Activated naive CD4-positive, alpha-beta T cell treated with anti-CD3 and anti-CD28 coated beads, Interleukin-2, amount 10 ng/mL, durations not matched to agents 7 days and 5 days (primary cell): ENCODE measurements at regions not wholly inside any gene's neighbourhood (a gene's known extent, or its start where the extent isn't known, plus 50 kb on each side); places are given as distances from the start of the nearest gene placed in this dataset.
"Not testable (repeated sequence)": the region's sequence is repeated elsewhere in the genome, so short reads cannot be mapped to it uniquely, and the experiment has no call there.

Experiments
- CTCF ChIA-PET: fragments of 350-600 bp; sonication (Branson Sonifier 250); formaldehyde crosslinking; loops from one replicate; lab custom pipeline; 2021; ENCODE audit warnings: antibody characterized with exemption; lab: Charles Lee
- DNase-seq: peaks from one replicate; pipeline ENCODE4 v3.0.0-alpha.2; 2020
- H3K27ac Mint-ChIP-seq: one replicate; pipeline ENCODE4 v1.8.0; 2021; ENCODE audit warnings: mild to moderate bottlenecking, moderate library complexity, mixed read lengths
- H3K27me3 Mint-ChIP-seq: one replicate; pipeline ENCODE4 v1.8.0; 2021; ENCODE audit warnings: mild to moderate bottlenecking, mixed read lengths
- H3K36me3 Mint-ChIP-seq: one replicate; pipeline ENCODE4 v1.8.0; 2021; ENCODE audit warnings: mixed read lengths
- H3K4me1 Mint-ChIP-seq: one replicate; pipeline ENCODE4 v1.8.0; 2021; ENCODE audit warnings: mixed read lengths
- H3K4me3 Mint-ChIP-seq: one replicate; pipeline ENCODE4 v1.8.0; 2021; ENCODE audit warnings: mild to moderate bottlenecking, moderate library complexity, mixed read lengths
- H3K9me3 Mint-ChIP-seq: one replicate; pipeline ENCODE4 v1.8.0; 2021; ENCODE audit warnings: mixed read lengths

- Mint-ChIP-seq H3K27me3 (no peaks in the 10 kb centered on the region), H3K27ac (no peak overlapping the region)
- CTCF ChIA-PET, result no interaction called here
Observed at GRCh38 chr21:27034796-27035195, 67.9 kb upstream of the ADAMTS5 start.

GRCh38 chr21:27033471-27033870 lies 66.6 kb upstream of the ADAMTS5 start:
- no peaks in the 10 kb centered on the region for H3K27me3 Mint-ChIP-seq

More at GRCh38 chr21:27034796-27035195, 67.9 kb upstream of the ADAMTS5 start:
- DNase-seq, result no peak
- Mint-ChIP-seq H3K9me3 (peaks cover 4% of the 10 kb centered on the region), H3K4me3 (no peak overlapping the region), H3K36me3 (no peaks in the 10 kb centered on the region), H3K4me1 (no peaks in the 10 kb centered on the region)

GRCh38 chr21:27026501-27026900 lies 59.6 kb upstream of the ADAMTS5 start:
- Mint-ChIP-seq H3K9me3 (peaks cover 7% of the 10 kb centered on the region), H3K4me1 (no peaks in the 10 kb centered on the region), H3K36me3 (no peaks in the 10 kb centered on the region), H3K4me3 (no peak overlapping the region), H3K27ac (no peak overlapping the region), H3K27me3 (no peaks in the 10 kb centered on the region)
- CTCF ChIA-PET, result no interaction called here
- no peak for DNase-seq

More at GRCh38 chr21:27033471-27033870, 66.6 kb upstream of the ADAMTS5 start:
- CTCF ChIA-PET, result no interaction called here
- Mint-ChIP-seq H3K9me3 (peaks cover 7% of the 10 kb centered on the region), H3K4me1 (no peaks in the 10 kb centered on the region), H3K36me3 (no peaks in the 10 kb centered on the region), H3K4me3 (no peak overlapping the region), H3K27ac (no peak overlapping the region)
- no peak for DNase-seq

- H3K36me3 Mint-ChIP-seq, H3K27ac Mint-ChIP-seq, H3K4me1 Mint-ChIP-seq, H3K9me3 Mint-ChIP-seq, H3K4me3 Mint-ChIP-seq, DNase-seq, CTCF ChIA-PET, H3K27me3 Mint-ChIP-seq: not testable (repeated sequence)
Observed at GRCh38 chr21:27025708-27026107, 58.8 kb upstream of the ADAMTS5 start.

- no peak overlapping the region for H3K4me3 Mint-ChIP-seq
- no peaks in the 10 kb centered on the region for H3K36me3 Mint-ChIP-seq
- no peak overlapping the region for H3K27ac Mint-ChIP-seq
- no peak for DNase-seq
- H3K27me3 Mint-ChIP-seq, result no peaks in the 10 kb centered on the region
- no peaks in the 10 kb centered on the region for H3K4me1 Mint-ChIP-seq
- peaks cover 3% of the 10 kb centered on the region for H3K9me3 Mint-ChIP-seq
- CTCF ChIA-PET, result no interaction called here
Observed at GRCh38 chr21:27024971-27025370, 58.1 kb upstream of the ADAMTS5 start.

- H3K36me3 Mint-ChIP-seq, result no peaks in the 10 kb centered on the region
- H3K27me3 Mint-ChIP-seq, result no peaks in the 10 kb centered on the region
- no peak overlapping the region for H3K27ac Mint-ChIP-seq
- DNase-seq, result no peak
- peaks cover 2% of the 10 kb centered on the region for H3K9me3 Mint-ChIP-seq
- CTCF ChIA-PET, result interaction anchor here (0.7 kb wide), 1 partner anchor 51 kb away, joined by 4 read pairs; no protein-coding TSS in a partner anchor
- H3K4me3 Mint-ChIP-seq, result no peak overlapping the region
- H3K4me1 Mint-ChIP-seq, result no peaks in the 10 kb centered on the region
Observed at GRCh38 chr21:27024301-27024700, 57.4 kb upstream of the ADAMTS5 start.

GRCh38 chr21:27023186-27023585 lies 56.3 kb upstream of the ADAMTS5 start:
- H3K9me3 Mint-ChIP-seq, result peaks cover 2% of the 10 kb centered on the region
- CTCF ChIA-PET, result no interaction called here
- H3K4me1 Mint-ChIP-seq, result no peaks in the 10 kb centered on the region
- no peak for DNase-seq
- H3K36me3 Mint-ChIP-seq, result no peaks in the 10 kb centered on the region
- H3K27ac Mint-ChIP-seq, result no peak overlapping the region
- H3K27me3 Mint-ChIP-seq, result no peaks in the 10 kb centered on the region
- H3K4me3 Mint-ChIP-seq, result no peak overlapping the region

GRCh38 chr21:27021801-27022200 lies 54.9 kb upstream of the ADAMTS5 start:
- no peak for DNase-seq
- H3K9me3 Mint-ChIP-seq, result peaks cover 2% of the 10 kb centered on the region
- CTCF ChIA-PET, result no interaction called here
- H3K27me3 Mint-ChIP-seq, result no peaks in the 10 kb centered on the region
- H3K4me1 Mint-ChIP-seq, result no peaks in the 10 kb centered on the region
- H3K4me3 Mint-ChIP-seq, result no peak overlapping the region
- no peaks in the 10 kb centered on the region for H3K36me3 Mint-ChIP-seq
- H3K27ac Mint-ChIP-seq, result no peak overlapping the region

- peaks cover 2% of the 10 kb centered on the region for H3K9me3 Mint-ChIP-seq
- no peaks in the 10 kb centered on the region for H3K4me1 Mint-ChIP-seq
- H3K27me3 Mint-ChIP-seq, result no peaks in the 10 kb centered on the region
- H3K36me3 Mint-ChIP-seq, result no peaks in the 10 kb centered on the region
- no peak overlapping the region for H3K27ac Mint-ChIP-seq
- DNase-seq, result no peak
- CTCF ChIA-PET, result interaction anchor here (0.8 kb wide), 1 partner anchor 42 kb away, joined by 3 read pairs; no protein-coding TSS in a partner anchor
- no peak overlapping the region for H3K4me3 Mint-ChIP-seq
Observed at GRCh38 chr21:27021046-27021445, 54.2 kb upstream of the ADAMTS5 start.

GRCh38 chr21:27017246-27017645 lies 50.4 kb upstream of the ADAMTS5 start:
- Mint-ChIP-seq H3K4me3 (no peak overlapping the region), H3K27me3 (no peaks in the 10 kb centered on the region), H3K27ac (no peak overlapping the region), H3K9me3 (peaks cover 2% of the 10 kb centered on the region), H3K36me3 (no peaks in the 10 kb centered on the region), H3K4me1 (no peaks in the 10 kb centered on the region)
- no peak for DNase-seq
- CTCF ChIA-PET, result no interaction called here
